GM18517 (cell line): ENCODE measurements at regions not wholly inside any gene's neighbourhood (a gene's known extent, or its start where the extent isn't known, plus 50 kb on each side); places are given as distances from the start of the nearest gene placed in this dataset.
A peak's percentile ranks its signal among the peaks of the same experiment; 100 is the strongest.

ENCODE experiments used
- ATAC-seq: cut with Tn5 transposase; IDR thresholded peaks from one replicate; pipeline ENCODE4 v1.9.1; 2021; ENCODE audit warnings: mild to moderate bottlenecking, moderate library complexity; ENCODE audit not compliant: unreplicated experiment

GRCh38 chr7:117972606-117973005 lies 99.4 kb upstream of the CTTNBP2 start:
- no peak for ATAC-seq

DNA sequence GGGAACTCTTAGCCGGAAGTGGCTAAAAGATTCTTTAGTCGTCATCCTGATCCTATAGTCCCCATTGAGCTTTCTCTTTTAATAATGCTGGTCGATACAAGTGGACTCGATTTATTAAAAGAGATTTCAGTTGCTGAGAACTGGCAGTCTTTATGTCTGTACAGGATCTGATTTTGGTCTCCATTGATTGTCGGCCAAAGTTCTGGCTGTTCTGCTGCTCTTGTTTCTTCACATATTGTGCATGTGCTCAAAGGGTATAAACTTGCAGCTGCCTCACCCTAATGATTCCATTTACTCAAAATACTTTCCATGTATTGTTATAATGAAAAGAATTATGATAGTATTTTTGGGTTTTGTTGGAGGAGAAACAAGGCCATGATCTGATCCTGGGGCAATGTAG lies 100.7 kb upstream of the CTTNBP2 start:
- no peak for ATAC-seq

DNA sequence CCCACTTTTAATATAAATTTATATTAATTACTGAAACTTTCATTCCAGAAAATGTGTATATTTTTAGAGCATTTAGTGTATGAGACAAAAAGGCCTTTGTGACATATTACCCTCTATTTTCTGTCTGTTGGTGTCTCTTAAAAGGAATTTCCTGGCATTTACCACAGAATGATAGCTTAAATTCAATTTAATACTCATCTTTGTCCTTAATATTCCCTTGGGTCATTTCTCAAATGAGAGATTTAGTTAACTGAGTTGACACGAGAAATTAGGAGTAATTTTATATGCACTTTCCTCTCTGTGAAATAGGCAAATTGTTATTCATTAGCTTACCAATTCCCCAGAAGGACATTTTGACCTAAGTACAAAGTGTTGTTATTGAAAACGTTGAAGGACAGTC lies 101.7 kb upstream of the CTTNBP2 start:
- ATAC-seq = no peak

GRCh38 chr7:117975476-117975875 lies 102.2 kb upstream of the CTTNBP2 start:
- ATAC-seq = no peak

DNA sequence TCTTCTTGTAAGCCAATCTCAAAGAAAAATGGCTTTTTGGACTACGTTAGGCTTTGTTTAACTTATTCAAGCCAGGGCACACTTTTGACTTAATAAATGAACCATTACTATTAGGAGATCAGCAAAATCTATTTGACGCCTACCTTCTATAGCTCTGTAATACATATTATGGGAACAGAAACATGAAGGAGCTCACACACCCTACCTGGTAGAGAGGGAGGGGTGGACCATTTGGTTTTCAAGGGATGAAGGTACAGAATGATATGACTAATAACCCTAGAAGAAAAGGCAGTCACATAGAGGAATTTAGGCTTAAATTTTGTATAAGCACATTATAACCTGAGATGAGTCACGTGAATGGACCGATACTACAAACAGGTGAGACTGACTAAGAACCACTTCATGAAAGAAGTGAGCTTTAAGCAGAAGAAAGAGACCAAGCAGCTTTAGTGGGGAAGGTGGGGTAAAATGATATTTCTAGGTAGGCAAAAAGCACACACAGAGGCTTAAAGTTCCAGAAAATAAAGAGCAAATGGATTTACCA lies 106.8 kb upstream of the CTTNBP2 start:
- no peak for ATAC-seq

GRCh38 chr7:117982071-117983055 lies 109.1 kb upstream of the CTTNBP2 start:
- no peak for ATAC-seq

DNA sequence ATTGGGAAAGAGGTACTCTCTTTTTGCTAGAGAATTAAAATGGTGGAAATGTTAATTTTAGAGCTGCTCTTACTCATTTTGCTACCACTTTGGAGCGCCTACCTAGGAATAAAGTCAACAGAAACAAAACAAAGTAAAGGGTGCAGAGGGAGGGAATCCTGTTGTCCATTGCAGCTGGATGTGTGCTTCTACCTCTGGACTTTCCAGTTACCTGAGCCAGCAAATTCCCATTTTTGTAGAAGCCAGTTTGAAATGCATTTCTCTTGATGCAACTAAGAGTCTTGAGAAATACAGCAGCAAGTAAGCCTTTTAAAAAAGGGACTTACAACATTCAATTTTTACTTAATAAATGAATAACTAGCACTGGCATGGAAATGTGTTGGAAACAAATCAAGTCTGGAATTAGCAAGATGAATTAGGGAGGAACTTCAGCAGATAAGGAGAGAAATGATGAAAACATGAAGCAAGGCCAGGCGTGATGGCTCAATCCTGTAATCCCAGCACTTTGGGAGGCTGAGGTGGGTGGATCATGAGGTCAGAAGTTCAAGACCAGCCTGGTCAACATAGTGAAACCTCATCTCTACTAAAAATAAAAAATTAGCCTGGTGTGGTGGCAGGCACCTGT lies 113.5 kb upstream of the CTTNBP2 start:
- ATAC-seq = no peak

DNA sequence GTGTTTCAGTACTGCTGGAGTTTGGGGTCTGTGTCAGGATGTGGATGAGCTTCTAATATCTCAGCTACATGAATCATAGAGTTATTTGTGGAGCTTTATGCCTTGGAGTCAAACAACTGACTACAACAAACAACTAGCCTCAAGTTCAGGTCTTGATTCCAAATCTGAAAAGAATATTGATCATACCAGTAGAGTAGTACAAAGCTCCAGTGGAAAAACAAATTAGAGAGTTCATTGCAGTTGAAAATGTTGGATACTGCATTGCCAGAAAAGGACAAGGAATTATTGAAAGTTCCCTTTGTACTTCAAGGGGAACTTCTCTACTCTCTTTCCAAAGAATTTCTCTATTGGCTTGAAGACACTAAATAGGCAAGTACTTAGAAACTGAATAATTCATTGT lies 117.6 kb upstream of the CTTNBP2 start:
- ATAC-seq = no peak

- peak; percentile 17 for ATAC-seq
Observed at GRCh38 chr7:117992635-117993376, 119.6 kb upstream of the CTTNBP2 start.

GRCh38 chr7:117993377-117994003 lies 120.2 kb upstream of the CTTNBP2 start:
- peak; percentile 97 for ATAC-seq

- ATAC-seq = no peak
Observed at GRCh38 chr7:117995850-117996650, 122.8 kb upstream of the CTTNBP2 start.

DNA sequence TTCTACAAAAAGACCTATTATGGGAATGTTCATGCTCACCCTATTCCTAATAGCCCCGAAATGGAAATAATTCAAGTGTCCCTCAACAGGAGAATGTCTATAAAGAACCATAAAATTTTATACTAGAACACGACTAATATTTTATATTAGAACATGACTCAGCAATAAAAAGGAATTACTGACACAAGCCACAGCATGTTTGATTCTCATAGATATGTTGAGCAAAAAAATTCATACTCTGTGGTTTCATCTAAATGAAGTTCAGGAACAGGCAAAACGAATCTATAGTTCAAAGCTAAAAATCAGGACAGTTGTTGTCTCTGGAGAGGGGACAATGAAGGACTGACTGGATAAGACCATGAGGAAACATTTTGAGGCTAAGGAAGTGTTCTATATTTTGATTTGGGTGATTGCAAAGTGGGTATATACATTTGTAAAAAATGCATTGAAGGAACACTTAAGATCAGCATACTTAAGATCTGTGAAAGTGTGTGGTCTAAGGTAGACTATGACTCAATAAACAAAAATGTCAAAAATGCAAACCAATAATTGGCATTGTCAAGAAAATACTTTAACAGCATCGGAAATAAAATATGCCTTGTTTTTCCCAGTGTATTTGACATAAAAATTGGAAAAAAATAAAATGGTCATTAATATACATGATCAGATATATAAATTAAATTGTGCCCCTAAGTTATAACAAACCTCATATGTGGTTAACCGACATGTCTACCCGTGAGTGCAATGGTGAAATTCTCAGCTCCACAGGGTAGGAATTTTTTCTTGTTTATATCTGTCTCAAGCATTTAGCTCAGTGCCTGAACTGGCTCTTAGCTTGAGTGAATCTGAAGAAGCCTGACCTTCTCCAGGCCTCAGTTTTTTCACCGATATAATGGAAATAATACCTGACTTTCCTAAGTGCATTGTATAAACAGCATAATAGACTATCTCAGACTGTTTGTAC lies 124.9 kb upstream of the CTTNBP2 start:
- no peak for ATAC-seq

GRCh38 chr7:118000480-118001202 lies 127.4 kb upstream of the CTTNBP2 start:
- ATAC-seq = no peak

GRCh38 chr7:118003476-118003875 lies 130.2 kb upstream of the CTTNBP2 start:
- no peak for ATAC-seq

DNA sequence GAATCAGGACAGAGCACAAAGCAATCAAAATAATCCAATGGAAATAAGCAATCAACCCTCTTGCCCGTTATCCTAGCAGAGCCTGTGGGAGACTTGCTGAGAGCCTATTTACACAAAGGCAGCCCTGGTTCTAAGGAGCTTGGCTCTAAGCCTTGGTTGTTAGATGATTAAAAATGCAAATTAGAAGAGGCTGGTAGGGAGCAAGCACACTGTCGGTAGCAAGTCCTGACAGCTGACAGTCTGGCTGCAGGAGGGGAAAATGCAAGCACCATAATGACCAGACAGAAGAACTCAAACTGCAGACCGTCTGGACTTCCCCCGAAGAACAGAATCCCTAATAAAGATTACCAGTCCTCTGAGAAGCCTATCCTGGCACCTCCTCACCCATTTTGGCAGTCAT lies 131.8 kb upstream of the CTTNBP2 start:
- ATAC-seq = no peak

DNA sequence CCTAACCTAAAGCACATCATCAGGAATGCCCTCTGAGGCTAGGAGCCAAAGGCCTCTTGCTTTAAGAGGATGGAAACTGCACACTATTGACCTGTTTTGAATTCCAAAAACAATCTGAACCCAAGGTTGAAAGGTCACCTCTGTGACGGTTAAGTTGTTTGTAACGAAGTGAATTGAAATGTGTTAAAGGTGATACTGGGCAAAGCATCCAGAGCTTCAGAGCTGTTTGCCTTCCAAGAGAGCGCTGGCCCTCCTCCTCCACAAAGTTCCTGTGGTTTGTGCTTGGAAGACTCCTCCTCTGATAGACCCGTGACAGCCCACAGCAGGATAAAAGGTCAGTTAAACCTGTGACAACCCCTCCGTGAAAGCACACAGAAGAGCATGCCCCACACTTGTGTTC lies 133.7 kb upstream of the CTTNBP2 start:
- no peak for ATAC-seq

DNA sequence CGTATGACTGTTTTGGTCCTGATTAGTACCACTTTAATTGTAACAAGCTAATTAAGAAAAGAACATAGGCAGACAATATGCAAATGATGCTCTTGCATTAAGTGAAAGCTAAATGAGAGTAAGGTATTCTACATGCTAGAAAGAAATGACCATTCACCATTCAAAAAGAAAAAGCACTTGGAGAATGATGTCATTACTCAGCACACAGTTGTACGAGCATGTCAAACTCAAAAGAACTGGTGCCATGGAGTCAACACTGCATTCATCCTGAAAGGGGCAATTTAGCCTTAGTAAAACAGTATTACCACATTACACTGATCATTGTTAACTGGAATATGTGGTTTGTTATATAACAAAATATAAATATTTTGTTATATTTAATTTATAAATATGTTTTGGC lies 136.2 kb upstream of the CTTNBP2 start:
- ATAC-seq = no peak

- no peak for ATAC-seq
Observed at GRCh38 chr7:118011652-118012051, 138.4 kb upstream of the CTTNBP2 start.
